ENCODE measurements at regions not wholly inside any gene's neighbourhood (a gene's known extent, or its start where the extent isn't known, plus 50 kb on each side); places are given as distances from the start of the nearest gene placed in this dataset.

DNA sequence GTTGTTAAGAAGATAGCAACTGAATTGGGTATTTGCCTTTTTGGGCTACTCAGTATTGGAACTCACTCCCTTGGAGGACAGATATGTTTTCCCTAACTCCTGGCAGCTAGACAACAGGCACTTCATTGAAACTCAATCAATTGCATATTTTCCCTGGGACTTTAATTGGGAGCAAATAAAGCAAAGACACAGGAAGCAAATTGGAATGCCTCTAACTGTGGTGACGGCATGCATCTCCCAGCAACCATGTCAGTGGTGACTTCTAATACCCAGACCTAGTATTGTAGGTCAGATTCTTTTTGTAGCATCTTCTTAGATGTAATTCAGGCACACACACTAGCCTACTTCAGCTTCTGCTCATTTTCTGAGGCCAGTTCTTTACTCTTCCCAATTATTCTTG lies 164.2 kb upstream of the SETBP1 start:
- ATAC-seq (no peak), DNase-seq (no peak)
- Histone ChIP-seq H3K36me3 (ENCODE audit: insufficient read depth in 1 of 2, low read depth in 1 of 2) (no peaks in the 10 kb centered on the region), H3K27ac (no peak overlapping the region), H3K4me1 (no peaks in the 10 kb centered on the region), H3K4me3 (no peak overlapping the region), H3K27me3 (ENCODE audit: insufficient read depth in 3 of 3, low read length in 2 of 3) (no peaks in the 10 kb centered on the region), H3K9me3 (no peaks in the 10 kb centered on the region)
- TF ChIP-seq, protein P1, sequence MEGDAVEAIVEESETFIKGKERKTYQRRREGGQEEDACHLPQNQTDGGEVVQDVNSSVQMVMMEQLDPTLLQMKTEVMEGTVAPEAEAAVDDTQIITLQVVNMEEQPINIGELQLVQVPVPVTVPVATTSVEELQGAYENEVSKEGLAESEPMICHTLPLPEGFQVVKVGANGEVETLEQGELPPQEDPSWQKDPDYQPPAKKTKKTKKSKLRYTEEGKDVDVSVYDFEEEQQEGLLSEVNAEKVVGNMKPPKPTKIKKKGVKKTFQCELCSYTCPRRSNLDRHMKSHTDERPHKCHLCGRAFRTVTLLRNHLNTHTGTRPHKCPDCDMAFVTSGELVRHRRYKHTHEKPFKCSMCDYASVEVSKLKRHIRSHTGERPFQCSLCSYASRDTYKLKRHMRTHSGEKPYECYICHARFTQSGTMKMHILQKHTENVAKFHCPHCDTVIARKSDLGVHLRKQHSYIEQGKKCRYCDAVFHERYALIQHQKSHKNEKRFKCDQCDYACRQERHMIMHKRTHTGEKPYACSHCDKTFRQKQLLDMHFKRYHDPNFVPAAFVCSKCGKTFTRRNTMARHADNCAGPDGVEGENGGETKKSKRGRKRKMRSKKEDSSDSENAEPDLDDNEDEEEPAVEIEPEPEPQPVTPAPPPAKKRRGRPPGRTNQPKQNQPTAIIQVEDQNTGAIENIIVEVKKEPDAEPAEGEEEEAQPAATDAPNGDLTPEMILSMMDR (IDR thresholded peaks at IDR 0.05), result no peak
- intact Hi-C loops (cut with DNase I), result no loop called here
- 67 to 74% (median 72%) methylated on average over 1 of the region's 1 CpG for WGBS, 3 donors

DNA sequence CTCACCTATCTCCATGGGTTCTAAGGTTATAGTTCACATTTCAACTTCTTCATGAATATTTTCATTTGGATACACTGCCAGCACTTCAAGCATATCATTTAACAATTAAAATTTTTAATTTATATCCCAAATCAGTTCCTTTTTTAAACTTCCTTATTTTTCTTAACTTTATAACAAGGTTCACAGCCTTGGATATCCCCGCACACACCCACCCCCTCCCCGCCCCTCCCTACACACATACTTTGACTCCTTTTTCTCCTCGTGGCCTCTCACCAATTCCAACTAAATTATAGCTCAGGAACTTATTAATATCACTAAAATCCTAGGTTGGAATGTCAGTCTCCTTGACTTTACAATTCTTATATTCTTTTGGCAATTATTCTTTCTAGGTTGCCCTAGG lies 163.6 kb upstream of the SETBP1 start:
- ATAC-seq, result no peak
- intact Hi-C loops (cut with DNase I), result no loop called here
- no peak overlapping the region for H3K4me3 ChIP-seq

DNA sequence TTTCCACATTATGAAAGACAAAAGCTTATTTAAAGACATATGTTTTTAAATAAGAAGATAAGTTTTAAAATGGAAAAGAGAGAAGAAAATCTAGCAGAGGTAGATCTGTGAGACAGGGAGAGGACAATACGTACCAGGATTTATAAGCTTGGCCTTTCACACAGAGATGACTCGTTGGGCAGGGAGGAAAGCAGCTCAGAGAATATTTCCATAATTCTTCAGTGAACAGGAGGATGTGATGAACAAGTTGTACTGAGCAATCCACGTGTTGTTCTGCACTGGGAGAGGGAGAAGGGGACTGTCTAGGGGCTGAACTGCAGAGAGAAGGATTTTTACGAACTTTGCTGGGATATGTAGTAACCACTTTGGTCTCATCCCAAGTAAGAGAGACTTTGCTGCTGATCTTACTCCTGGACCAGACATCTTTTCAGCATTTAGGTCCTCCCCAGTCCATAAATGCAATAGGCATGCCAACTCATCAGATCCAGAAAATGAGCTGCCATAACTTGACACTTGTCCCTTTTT lies 162.5 kb upstream of the SETBP1 start:
- Histone ChIP-seq H3K4me1 (no peaks in the 10 kb centered on the region), H3K36me3 (ENCODE audit: insufficient read depth in 1 of 2, low read depth in 1 of 2) (no peaks in the 10 kb centered on the region), H3K27ac (no peak overlapping the region), H3K9me3 (no peaks in the 10 kb centered on the region), H3K4me3 (no peak overlapping the region), H3K27me3 (ENCODE audit: insufficient read depth in 3 of 3, low read length in 2 of 3) (no peaks in the 10 kb centered on the region)
- TF ChIP-seq, protein P1 (IDR thresholded peaks at IDR 0.05), result no peak
- no peak for DNase-seq
- intact Hi-C loops (cut with DNase I), result no loop called here
- WGBS, 3 donors, result 61 to 71% (median 65%) methylated on average over 4 of the region's 4 CpGs
- no peak for ATAC-seq

More for the DNA sequence above, 163.6 kb upstream of the SETBP1 start:
- H3K27ac ChIP-seq, result no peak overlapping the region
- H3K9me3 ChIP-seq, result no peaks in the 10 kb centered on the region
- no peaks in the 10 kb centered on the region for H3K36me3 ChIP-seq (ENCODE audit: insufficient read depth in 1 of 2, low read depth in 1 of 2)
- TF ChIP-seq, protein P1 (IDR thresholded peaks at IDR 0.05), result no peak
- H3K4me1 ChIP-seq, result no peaks in the 10 kb centered on the region
- WGBS, 3 donors, result 75 to 83% (median 78%) methylated on average over 3 of the region's 3 CpGs
- DNase-seq, result no peak
- no peaks in the 10 kb centered on the region for H3K27me3 ChIP-seq (ENCODE audit: insufficient read depth in 3 of 3, low read length in 2 of 3)

DNA sequence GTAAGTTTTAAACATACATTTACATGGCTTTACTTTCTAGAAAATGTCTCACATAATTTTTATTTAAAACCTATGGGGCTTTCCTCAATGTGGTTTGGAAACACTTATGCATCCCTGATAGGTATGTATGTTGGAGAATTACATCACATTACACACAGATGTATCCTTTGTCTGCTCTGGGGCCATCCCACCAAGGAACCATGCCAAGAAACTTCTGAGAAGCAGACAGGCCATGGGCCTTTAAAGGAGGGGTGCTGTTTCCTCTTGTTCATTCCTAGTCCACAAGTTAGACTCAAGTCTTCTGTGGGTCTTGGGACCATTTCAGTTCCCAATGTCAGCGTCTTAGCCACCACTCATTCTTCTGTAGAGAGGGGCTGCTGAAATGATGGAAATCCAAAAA lies 162.0 kb upstream of the SETBP1 start:
- intact Hi-C loops (cut with DNase I), result no loop called here
- no peak overlapping the region for H3K27ac ChIP-seq
- no peak for DNase-seq
- TF ChIP-seq, protein P1 (IDR thresholded peaks at IDR 0.05), result no peak
- H3K4me3 ChIP-seq, result no peak overlapping the region
- H3K4me1 ChIP-seq, result no peaks in the 10 kb centered on the region
- ATAC-seq, result no peak
- WGBS, 3 donors, result 70 to 90% (median 87%) methylated on average over 1 of the region's 1 CpG
- H3K27me3 ChIP-seq (ENCODE audit: insufficient read depth in 3 of 3, low read length in 2 of 3), result no peaks in the 10 kb centered on the region
- H3K9me3 ChIP-seq, result no peaks in the 10 kb centered on the region
- no peaks in the 10 kb centered on the region for H3K36me3 ChIP-seq (ENCODE audit: insufficient read depth in 1 of 2, low read depth in 1 of 2)

DNA sequence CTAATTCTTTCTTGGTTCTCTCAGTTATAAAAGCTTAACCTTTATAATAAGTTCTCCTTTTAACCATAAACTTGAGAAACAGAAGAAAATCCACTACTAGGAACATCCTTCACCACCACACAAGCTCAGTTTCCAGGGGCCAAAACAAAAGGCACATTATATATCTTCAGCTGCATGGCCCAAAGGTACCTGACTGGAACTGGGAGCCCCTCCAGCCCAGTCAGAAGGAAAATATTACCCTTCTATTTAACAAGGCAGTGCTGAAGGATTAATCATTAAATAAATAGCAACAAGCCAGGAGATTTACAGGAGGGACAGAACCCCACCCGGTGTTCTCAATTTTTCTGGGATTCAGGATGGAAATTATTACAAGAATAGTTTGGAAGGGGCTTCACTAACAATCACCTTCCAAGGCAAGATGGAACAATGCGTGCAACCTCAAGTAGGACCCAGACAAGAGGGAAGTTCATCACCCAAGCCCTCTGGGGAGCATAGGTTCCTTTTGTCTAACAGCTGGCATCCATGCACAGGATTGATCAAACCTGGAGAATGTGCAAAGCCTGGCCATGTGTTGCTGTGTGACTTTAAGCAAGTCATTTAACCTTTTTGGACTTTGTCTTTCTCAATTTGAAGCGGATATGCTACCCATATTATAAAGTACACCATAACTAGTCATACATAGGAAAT lies 159.6 kb upstream of the SETBP1 start:
- no peak overlapping the region for H3K4me3 ChIP-seq
- DNase-seq (no peak), ATAC-seq (no peak)
- H3K27me3 ChIP-seq (ENCODE audit: insufficient read depth in 3 of 3, low read length in 2 of 3), result no peaks in the 10 kb centered on the region
- no peak overlapping the region for H3K27ac ChIP-seq
- no peaks in the 10 kb centered on the region for H3K36me3 ChIP-seq (ENCODE audit: insufficient read depth in 1 of 2, low read depth in 1 of 2)
- 87 to 94% (median 88%) methylated on average over 3 of the region's 3 CpGs for WGBS, 3 donors
- intact Hi-C loops (cut with DNase I), result no loop called here
- no peaks in the 10 kb centered on the region for H3K9me3 ChIP-seq
- no peaks in the 10 kb centered on the region for H3K4me1 ChIP-seq
- TF ChIP-seq, protein P1 (IDR thresholded peaks at IDR 0.05), result no peak
